GM23338 (cell line): ENCODE measurements at regions not wholly inside any gene's neighbourhood (a gene's known extent, or its start where the extent isn't known, plus 50 kb on each side); places are given as distances from the start of the nearest gene placed in this dataset.

Source experiments
- ATAC-seq: fragments of 200-7000 bp; cut with Tn5 transposase; 3 replicates; pipeline ENCODE4 v1.9.1; 2020
- DNase-seq: peaks from one replicate; pipeline ENCODE4 v3.0.0-alpha.2; 2015; ENCODE audit warnings: low spot score
- H2AFZ ChIP-seq: fragments of 200-600 bp; sonication (generic); 2 replicates; pipeline ENCODE4 v1.8.0; 2016; ENCODE audit warnings: antibody characterized with exemption, mild to moderate bottlenecking, moderate library complexity
- H3F3A ChIP-seq: fragments of 200-600 bp; sonication (generic); replicated peaks from 2 replicates; pipeline ENCODE4 v1.8.0; 2017; ENCODE audit warnings: antibody characterized with exemption, mixed run types, low read depth
- H3K27ac ChIP-seq: fragments of 200-600 bp; sonication (generic); 2 replicates; pipeline ENCODE4 v1.6.1; 2016; ENCODE audit warnings: low read depth
- H3K27me3 ChIP-seq: fragments of 200-600 bp; sonication (generic); 2 replicates; pipeline ENCODE4 v1.8.0; 2016; ENCODE audit warnings: mild to moderate bottlenecking, mixed run types, moderate library complexity; ENCODE audit not compliant: insufficient read depth
- H3K36me3 ChIP-seq: fragments of 200-600 bp; sonication (generic); 2 replicates; pipeline ENCODE4 v1.8.0; 2016; ENCODE audit warnings: mild to moderate bottlenecking; ENCODE audit not compliant: insufficient read depth
- H3K4me1 ChIP-seq: fragments of 200-600 bp; sonication (generic); 2 replicates; pipeline ENCODE4 v1.8.0; 2016; ENCODE audit warnings: mild to moderate bottlenecking, moderate library complexity; ENCODE audit not compliant: insufficient read depth
- H3K4me2 ChIP-seq: fragments of 200-600 bp; sonication (generic); 2 replicates; pipeline ENCODE4 v1.7.1; 2017; ENCODE audit warnings: mixed run types
- H3K4me3 ChIP-seq: fragments of 200-600 bp; sonication (generic); 2 replicates; pipeline ENCODE4 v1.6.1; 2016; ENCODE audit warnings: mixed run types
- H3K79me2 ChIP-seq: fragments of 200-600 bp; sonication (generic); replicated peaks from 2 replicates; pipeline ENCODE4 v1.8.0; 2017; ENCODE audit warnings: mild to moderate bottlenecking; ENCODE audit not compliant: insufficient read depth
- H3K9me2 ChIP-seq: fragments of 200-600 bp; sonication (generic); 2 replicates; pipeline ENCODE4 v1.8.0; 2017; ENCODE audit not compliant: insufficient read depth
- H4K20me1 ChIP-seq: fragments of 200-600 bp; sonication (generic); replicated peaks from 2 replicates; pipeline ENCODE4 v1.8.0; 2017; ENCODE audit warnings: mild to moderate bottlenecking; ENCODE audit not compliant: insufficient read depth
- H3K27ac Mint-ChIP-seq: 2 replicates; pipeline ENCODE4 v1.8.0; 2020; ENCODE audit warnings: inconsistent platforms, mild to moderate bottlenecking, moderate library complexity, mixed read lengths
- H3K27me3 Mint-ChIP-seq: 3 replicates; pipeline ENCODE4 v1.8.0; 2022; ENCODE audit warnings: low read depth, mild to moderate bottlenecking, moderate library complexity, mixed read lengths, inconsistent platforms; ENCODE audit not compliant: insufficient read depth, poor library complexity
- H3K36me3 Mint-ChIP-seq: 3 replicates; pipeline ENCODE4 v1.8.0; 2021; ENCODE audit warnings: low read depth, mild to moderate bottlenecking, inconsistent platforms, moderate library complexity, mixed read lengths
- H3K4me1 Mint-ChIP-seq: 3 replicates; pipeline ENCODE4 v1.8.0; 2020; ENCODE audit warnings: mild to moderate bottlenecking, inconsistent platforms, mixed read lengths
- H3K4me3 Mint-ChIP-seq: 3 replicates; pipeline ENCODE4 v1.8.0; 2021; ENCODE audit warnings: moderate library complexity, mild to moderate bottlenecking, inconsistent platforms, mixed read lengths
- H3K9me3 Mint-ChIP-seq: 3 replicates; pipeline ENCODE4 v1.8.0; 2020; ENCODE audit warnings: moderate library complexity, mild to moderate bottlenecking, inconsistent platforms, mixed read lengths
- ETS1 ChIP-seq: IDR thresholded peaks from 2 replicates; pipeline ENCODE4 v1.6.1; 2016; ENCODE audit warnings: antibody characterized with exemption
- EZH2phosphoT487 ChIP-seq: fragments of 200-600 bp; sonication (generic); IDR thresholded peaks from one replicate; pipeline ENCODE4 v1.8.1; 2018; ENCODE audit warnings: antibody characterized with exemption; ENCODE audit not compliant: unreplicated experiment
- POLR2AphosphoS5 ChIP-seq: IDR thresholded peaks from 2 replicates; pipeline ENCODE4 v1.6.1; 2016; ENCODE audit warnings: antibody characterized with exemption, low read depth
- REST ChIP-seq: IDR thresholded peaks from one replicate; pipeline ENCODE4 v1.6.1; 2018; ENCODE audit warnings: antibody characterized with exemption; ENCODE audit not compliant: unreplicated experiment
- ZNF331 ChIP-seq: fragments of 250-450 bp; sonication (Bioruptor Pico); IDR thresholded peaks from 2 replicates; pipeline ENCODE4 v1.5.0; 2020; ENCODE audit warnings: low read depth, mild to moderate bottlenecking, moderate library complexity
- ZNF462 ChIP-seq: fragments of 250-450 bp; sonication (Bioruptor Pico); IDR thresholded peaks from 2 replicates; pipeline ENCODE4 v1.5.0; 2020; ENCODE audit warnings: mild to moderate bottlenecking, moderate library complexity
- TF ChIP-seq, protein P1 (sequence below), 2 experiments: fragments of 200-600 bp in 1 of 2; sonication (generic) in 1 of 2; conservative IDR thresholded peaks; 2 replicates each; pipeline versions ENCODE4 v1.5.1 to v1.6.1; 2016 to 2017; ENCODE audit warnings: antibody characterized with exemption in 2 of 2, low read depth in 2 of 2, mild to moderate bottlenecking in 2 of 2, moderate library complexity in 1 of 2

- Histone ChIP-seq H3K4me1 (no peaks in the 10 kb centered on the region; the same call in 1 of the 2 replicates), H3K36me3 (no peaks in the 10 kb centered on the region), H4K20me1 (no peaks in the 10 kb centered on the region), H3K79me2 (no peaks in the 10 kb centered on the region), H3F3A (no peaks in the 10 kb centered on the region), H3K4me3 (no peak overlapping the region), H3K27me3 (no peaks in the 10 kb centered on the region), H3K9me2 (no peaks in the 10 kb centered on the region), H3K4me2 (no peak overlapping the region), H3K27ac (no peak overlapping the region), H2AFZ (no peak overlapping the region)
- no peak for ATAC-seq
- TF ChIP-seq ZNF462 (CRISPR knock-in tag) (no peak), REST (no peak), POLR2AphosphoS5 (no peak), ETS1 (no peak), ZNF331 (CRISPR knock-in tag) (no peak), EZH2phosphoT487 (no peak)
- TF ChIP-seq, protein P1, sequence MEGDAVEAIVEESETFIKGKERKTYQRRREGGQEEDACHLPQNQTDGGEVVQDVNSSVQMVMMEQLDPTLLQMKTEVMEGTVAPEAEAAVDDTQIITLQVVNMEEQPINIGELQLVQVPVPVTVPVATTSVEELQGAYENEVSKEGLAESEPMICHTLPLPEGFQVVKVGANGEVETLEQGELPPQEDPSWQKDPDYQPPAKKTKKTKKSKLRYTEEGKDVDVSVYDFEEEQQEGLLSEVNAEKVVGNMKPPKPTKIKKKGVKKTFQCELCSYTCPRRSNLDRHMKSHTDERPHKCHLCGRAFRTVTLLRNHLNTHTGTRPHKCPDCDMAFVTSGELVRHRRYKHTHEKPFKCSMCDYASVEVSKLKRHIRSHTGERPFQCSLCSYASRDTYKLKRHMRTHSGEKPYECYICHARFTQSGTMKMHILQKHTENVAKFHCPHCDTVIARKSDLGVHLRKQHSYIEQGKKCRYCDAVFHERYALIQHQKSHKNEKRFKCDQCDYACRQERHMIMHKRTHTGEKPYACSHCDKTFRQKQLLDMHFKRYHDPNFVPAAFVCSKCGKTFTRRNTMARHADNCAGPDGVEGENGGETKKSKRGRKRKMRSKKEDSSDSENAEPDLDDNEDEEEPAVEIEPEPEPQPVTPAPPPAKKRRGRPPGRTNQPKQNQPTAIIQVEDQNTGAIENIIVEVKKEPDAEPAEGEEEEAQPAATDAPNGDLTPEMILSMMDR (conservative IDR thresholded peaks at IDR 0.05; ENCODE audit: low read depth in 2 of 2), result no peak
- peaks cover 28% of the 10 kb centered on the region for H3K4me1 Mint-ChIP-seq
- no peaks in the 10 kb centered on the region for H3K9me3 Mint-ChIP-seq
- no peak overlapping the region for H3K4me3 Mint-ChIP-seq
- DNase-seq, result no peak
- H3K27me3 Mint-ChIP-seq, result peaks cover 4% of the 10 kb centered on the region
- H3K27ac Mint-ChIP-seq, result no peak overlapping the region
- no peaks in the 10 kb centered on the region for H3K36me3 Mint-ChIP-seq
Observed at GRCh38 chr5:174329738-174330137, 284.2 kb downstream of the NSG2 start.
